HEK293T (cell line): ENCODE measurements at regions not wholly inside any gene's neighbourhood (a gene's known extent, or its start where the extent isn't known, plus 50 kb on each side); places are given as distances from the start of the nearest gene placed in this dataset.

Source experiments
- BHLHE40 ChIP-seq: fragments of 450-650 bp; IDR thresholded peaks from 2 replicates; pipeline ENCODE4 v1.6.1; 2016; ENCODE audit warnings: mild to moderate bottlenecking, moderate library complexity, borderline replicate concordance
- CTBP1 ChIP-seq: fragments of 450-650 bp; IDR thresholded peaks from 2 replicates; pipeline ENCODE4 v1.6.1; 2016; ENCODE audit warnings: borderline replicate concordance
- ELF4 ChIP-seq: fragments of 450-650 bp; IDR thresholded peaks from 2 replicates; pipeline ENCODE4 v1.6.1; 2017; ENCODE audit warnings: antibody characterized with exemption
- FOXA1 ChIP-seq: fragments of 450-650 bp; IDR thresholded peaks from 2 replicates; pipeline ENCODE4 v1.6.1; 2016; ENCODE audit warnings: mild to moderate bottlenecking
- FOXK2 ChIP-seq: fragments of 450-650 bp; IDR thresholded peaks from 2 replicates; pipeline ENCODE4 v1.6.1; 2016; ENCODE audit warnings: mild to moderate bottlenecking
- FOXM1 ChIP-seq: fragments of 450-650 bp; IDR thresholded peaks from 2 replicates; pipeline ENCODE4 v1.6.1; 2017; ENCODE audit warnings: mild to moderate bottlenecking, borderline replicate concordance
- HDGF ChIP-seq: fragments of 450-650 bp; IDR thresholded peaks from 2 replicates; pipeline ENCODE4 v1.6.1; 2017; ENCODE audit warnings: antibody characterized with exemption, borderline replicate concordance
- L3MBTL2 ChIP-seq: fragments of 450-650 bp; conservative IDR thresholded peaks from 2 replicates; pipeline ENCODE4 v1.6.1; 2016; ENCODE audit warnings: mild to moderate bottlenecking
- LEF1 ChIP-seq: fragments of 450-650 bp; IDR thresholded peaks from 2 replicates; pipeline ENCODE4 v1.6.1; 2017; ENCODE audit warnings: mild to moderate bottlenecking, borderline replicate concordance
- SP1 ChIP-seq: fragments of 450-650 bp; IDR thresholded peaks from 2 replicates; pipeline ENCODE4 v1.6.1; 2017
- TARDBP ChIP-seq: fragments of 450-650 bp; IDR thresholded peaks from 2 replicates; pipeline ENCODE4 v1.6.1; 2016
- ZNF384 ChIP-seq: fragments of 450-650 bp; IDR thresholded peaks from 2 replicates; pipeline ENCODE4 v1.6.1; 2016
- TF ChIP-seq, protein P1 (sequence below): fragments of 450-650 bp; IDR thresholded peaks from 2 replicates; pipeline ENCODE4 v1.6.1; 2016

DNA sequence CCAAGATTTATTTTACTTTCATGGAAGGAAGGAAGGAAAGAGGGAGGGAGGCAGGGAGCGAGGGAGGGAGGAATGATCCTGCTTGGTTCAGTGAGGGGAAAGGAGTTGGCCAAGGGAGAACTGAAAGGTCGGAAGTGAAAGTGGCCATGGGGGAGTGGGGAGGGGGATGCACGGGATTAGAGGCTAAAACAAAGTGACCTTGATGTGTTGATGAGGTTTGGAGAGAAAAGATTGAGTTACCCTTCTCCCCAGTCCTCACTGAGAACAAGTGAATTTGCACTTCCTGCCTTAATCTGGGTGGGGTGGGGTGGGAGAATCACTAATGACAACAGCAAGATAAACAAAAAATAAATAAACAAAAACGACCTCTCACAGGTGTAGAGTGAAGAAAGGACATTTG lies 212.0 kb upstream of the TLE3 start:
- TF ChIP-seq FOXK2 (no peak), L3MBTL2 (no peak), TARDBP (no peak), BHLHE40 (no peak), SP1 (no peak), FOXM1 (no peak), CTBP1 (no peak), ZNF384 (no peak), ELF4 (no peak), FOXA1 (no peak), HDGF (no peak), LEF1 (no peak)
- TF ChIP-seq, protein P1, sequence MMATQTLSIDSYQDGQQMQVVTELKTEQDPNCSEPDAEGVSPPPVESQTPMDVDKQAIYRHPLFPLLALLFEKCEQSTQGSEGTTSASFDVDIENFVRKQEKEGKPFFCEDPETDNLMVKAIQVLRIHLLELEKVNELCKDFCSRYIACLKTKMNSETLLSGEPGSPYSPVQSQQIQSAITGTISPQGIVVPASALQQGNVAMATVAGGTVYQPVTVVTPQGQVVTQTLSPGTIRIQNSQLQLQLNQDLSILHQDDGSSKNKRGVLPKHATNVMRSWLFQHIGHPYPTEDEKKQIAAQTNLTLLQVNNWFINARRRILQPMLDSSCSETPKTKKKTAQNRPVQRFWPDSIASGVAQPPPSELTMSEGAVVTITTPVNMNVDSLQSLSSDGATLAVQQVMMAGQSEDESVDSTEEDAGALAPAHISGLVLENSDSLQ = no peak
